A673 (cell line): ENCODE measurements at regions not wholly inside any gene's neighbourhood (a gene's known extent, or its start where the extent isn't known, plus 50 kb on each side); places are given as distances from the start of the nearest gene placed in this dataset.
A peak's percentile ranks its signal among the peaks of the same experiment; 100 is the strongest.

ENCODE experiments used
- BruUV-seq: library from RNA; stranded (reverse); fragments of 400-500 nt; replicated peaks from 2 replicates; lab custom pipeline; 2021; lab: Mats Ljungman, UMichigan
- CTCF ChIA-PET: fragments of 300-600 bp; sonication (Branson Sonifier 250); formaldehyde crosslinking; loops from one replicate; lab custom pipeline; 2022; ENCODE audit warnings: antibody characterized with exemption; lab: Charles Lee
- POLR2A ChIA-PET: fragments of 300-600 bp; sonication (Branson Sonifier 250); formaldehyde crosslinking; loops from one replicate; lab custom pipeline; 2022; ENCODE audit warnings: antibody characterized with exemption; ENCODE audit not compliant: low non-redundant PET; lab: Charles Lee
- DNase-seq: peaks from one replicate; pipeline ENCODE4 v3.0.0-alpha.2; 2015; ENCODE audit warnings: low spot score
- H3K27ac ChIP-seq: fragments of 200-600 bp; sonication (generic); 2 replicates; pipeline ENCODE4 v1.5.1; 2016; ENCODE audit warnings: mixed run types, low read depth, mild to moderate bottlenecking, mixed read lengths, antibody characterized with exemption, low read length; ENCODE audit not compliant: poor library complexity, severe bottlenecking
- H3K27me3 ChIP-seq: fragments of 200-600 bp; sonication (generic); replicated peaks from 2 replicates; pipeline ENCODE4 v1.6.1; 2017; ENCODE audit warnings: mixed run types, low read depth, mild to moderate bottlenecking, mixed read lengths, antibody characterized with exemption, low read length; ENCODE audit not compliant: insufficient read depth, poor library complexity
- H3K36me3 ChIP-seq: fragments of 200-600 bp; sonication (generic); 2 replicates; pipeline ENCODE4 v1.6.1; 2016; ENCODE audit warnings: mixed run types, mild to moderate bottlenecking, mixed read lengths, antibody characterized with exemption, low read length; ENCODE audit not compliant: insufficient read depth, poor library complexity, severe bottlenecking
- H3K4me1 ChIP-seq: fragments of 200-600 bp; sonication (generic); 2 replicates; pipeline ENCODE4 v1.6.1; 2017; ENCODE audit warnings: mixed run types, mild to moderate bottlenecking, mixed read lengths, antibody characterized with exemption, low read length; ENCODE audit not compliant: insufficient read depth, poor library complexity, severe bottlenecking
- H3K4me3 ChIP-seq: fragments of 200-600 bp; sonication (generic); 2 replicates; pipeline ENCODE4 v1.5.1; 2016; ENCODE audit warnings: low read depth, mixed run types, mild to moderate bottlenecking, mixed read lengths, low read length; ENCODE audit not compliant: poor library complexity, severe bottlenecking
- H3K9me3 ChIP-seq: fragments of 200-600 bp; sonication (generic); 2 replicates; pipeline ENCODE4 v1.6.1; 2016; ENCODE audit warnings: mixed run types, low read depth, mild to moderate bottlenecking, mixed read lengths, antibody characterized with exemption, low read length; ENCODE audit not compliant: poor library complexity, severe bottlenecking
- CTCF ChIP-seq: fragments of 300-800, 200-600 bp; sonication (generic); conservative IDR thresholded peaks from 2 replicates; pipeline ENCODE4 v1.5.1; 2017; ENCODE audit warnings: low read depth, mild to moderate bottlenecking, antibody characterized with exemption, low read length, moderate library complexity, mixed read lengths
- EZH2 ChIP-seq: fragments of 200-600 bp; sonication (generic); IDR thresholded peaks from 2 replicates; pipeline ENCODE4 v1.6.1; 2017; ENCODE audit warnings: borderline replicate concordance, low read depth, mild to moderate bottlenecking, mixed read lengths, antibody characterized with exemption, low read length; ENCODE audit not compliant: poor library complexity, severe bottlenecking
- intact Hi-C: fragments of 100-400 bp; cut with micrococcal nuclease; formaldehyde crosslinking; loops from one replicate; pipeline ENCODE4 v1.10.0; 2022; ENCODE audit not compliant: unreplicated experiment

DNA sequence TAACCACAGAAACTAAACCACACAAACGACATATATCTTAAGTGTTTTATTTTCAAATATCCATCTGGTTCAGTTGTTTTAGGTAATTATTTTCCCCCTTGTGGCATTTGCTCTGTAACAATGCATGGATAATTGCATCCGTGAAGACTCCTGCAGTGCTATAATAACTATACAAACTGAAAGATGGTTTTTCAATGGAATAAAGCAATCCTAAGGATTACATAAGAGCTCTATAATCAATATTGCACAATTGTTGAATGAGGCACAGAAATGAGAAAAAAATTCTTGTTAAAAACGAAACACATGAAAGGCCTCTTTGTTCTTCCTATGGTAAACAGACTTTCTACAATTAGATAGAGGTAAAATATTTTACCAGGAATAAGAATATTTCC is 446.0 kb upstream of the EPHA3 start:
- H3K36me3 ChIP-seq, result no peaks in the 10 kb centered on the region
- H3K4me3 ChIP-seq, result no peak overlapping the region
- CTCF ChIA-PET, result no interaction called here
- peak; percentile 56 for DNase-seq
- no TSS peak for BruUV-seq
- H3K4me1 ChIP-seq, result peaks cover 20% of the 10 kb centered on the region
- no peaks in the 10 kb centered on the region for H3K27me3 ChIP-seq
- POLR2A ChIA-PET, result no interaction called here
- H3K9me3 ChIP-seq, result no peaks in the 10 kb centered on the region
- intact Hi-C loops, result no loop called here
- H3K27ac ChIP-seq, result no peak overlapping the region
- TF ChIP-seq CTCF, result no peak
- no peak for TF ChIP-seq EZH2

DNA sequence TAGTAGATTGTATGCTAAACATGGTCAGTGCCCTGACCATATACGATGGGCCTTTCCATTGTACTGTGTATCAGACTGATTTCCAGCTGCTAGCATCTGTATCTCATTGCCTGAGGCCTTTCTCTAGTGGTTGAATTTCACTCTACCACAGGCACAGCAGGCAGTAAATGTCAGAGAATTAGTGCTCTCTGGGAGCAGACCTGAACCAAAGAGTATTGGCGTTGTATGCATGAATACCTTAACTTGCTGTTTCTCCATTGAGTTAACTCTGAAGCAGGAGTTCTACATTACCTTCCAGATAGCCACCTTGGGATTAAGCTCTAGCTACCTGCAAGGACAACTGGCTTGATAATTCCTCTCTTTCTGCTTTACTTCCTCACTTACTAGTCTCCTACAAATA is 439.2 kb upstream of the EPHA3 start:
- Histone ChIP-seq H3K36me3 (no peaks in the 10 kb centered on the region), H3K4me1 (peaks cover 7% of the 10 kb centered on the region), H3K27ac (no peak overlapping the region), H3K4me3 (no peak overlapping the region), H3K9me3 (no peaks in the 10 kb centered on the region), H3K27me3 (no peaks in the 10 kb centered on the region)
- DNase-seq, result peak; percentile 19
- TF ChIP-seq CTCF (no peak), EZH2 (no peak)
- POLR2A ChIA-PET, result no interaction called here
- BruUV-seq, result no TSS peak
- CTCF ChIA-PET, result no interaction called here
- intact Hi-C loops, result no loop called here

DNA sequence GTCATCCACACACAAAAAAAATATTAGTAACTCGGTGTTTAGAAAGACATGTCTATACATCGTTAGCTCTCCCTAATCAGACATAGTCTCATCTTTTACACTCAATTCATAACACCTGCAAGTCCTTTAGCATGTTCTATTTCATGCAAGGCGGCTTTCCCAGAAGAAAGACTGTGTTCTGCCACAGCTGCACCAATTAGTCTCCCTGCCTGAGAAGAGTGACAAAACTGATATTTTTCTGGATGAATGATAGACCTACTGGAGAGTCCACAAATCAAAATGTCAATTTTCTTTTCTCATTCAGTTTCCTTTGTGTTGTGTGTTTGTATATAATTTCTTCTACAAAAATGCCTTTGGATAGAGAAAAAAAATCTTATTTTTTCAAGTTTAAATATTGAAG is 435.8 kb upstream of the EPHA3 start:
- H3K4me1 ChIP-seq, result peaks cover 7% of the 10 kb centered on the region
- no peak overlapping the region for H3K27ac ChIP-seq
- CTCF ChIA-PET, result no interaction called here
- POLR2A ChIA-PET, result no interaction called here
- H3K4me3 ChIP-seq, result no peak overlapping the region
- H3K36me3 ChIP-seq, result no peaks in the 10 kb centered on the region
- TF ChIP-seq EZH2 (no peak), CTCF (no peak)
- no peaks in the 10 kb centered on the region for H3K27me3 ChIP-seq
- no peak for DNase-seq
- peaks cover 10% of the 10 kb centered on the region for H3K9me3 ChIP-seq
- intact Hi-C loops, result no loop called here
- BruUV-seq, result no TSS peak
